ENCODE measurements at regions not wholly inside any gene's neighbourhood (a gene's known extent, or its start where the extent isn't known, plus 50 kb on each side); places are given as distances from the start of the nearest gene placed in this dataset.

DNA sequence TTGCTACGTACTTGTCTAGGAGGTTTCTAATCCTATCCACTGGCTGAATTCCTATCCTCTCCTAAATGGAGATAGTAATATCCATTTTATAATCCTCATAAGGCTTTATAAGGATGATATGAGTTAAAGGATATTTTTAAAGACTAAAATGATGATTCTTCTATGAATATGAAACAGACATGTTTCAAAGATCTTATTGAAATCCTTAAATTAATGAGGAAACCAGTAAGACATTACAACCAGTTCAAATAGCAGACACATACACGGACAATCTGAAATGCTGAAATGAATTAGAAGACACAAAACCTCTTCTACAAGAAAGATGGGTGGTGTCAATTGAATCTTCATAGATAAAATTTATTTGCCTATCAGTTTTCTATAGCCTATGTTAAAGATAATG, 132.9 kb upstream of the ANK3 start:
- DNase-seq (ENCODE audit: low spot score in 2 of 2) = no peak
- WGBS, 2 donors = 89% methylated on average over 2 of the region's 2 CpGs
- intact Hi-C loops (cut with DNase I; ENCODE audit: low total_unique reads) = no loop called here
- no peak for TF ChIP-seq POLR2A (IDR thresholded peaks at IDR 0.05)
- TF ChIP-seq, protein P1, sequence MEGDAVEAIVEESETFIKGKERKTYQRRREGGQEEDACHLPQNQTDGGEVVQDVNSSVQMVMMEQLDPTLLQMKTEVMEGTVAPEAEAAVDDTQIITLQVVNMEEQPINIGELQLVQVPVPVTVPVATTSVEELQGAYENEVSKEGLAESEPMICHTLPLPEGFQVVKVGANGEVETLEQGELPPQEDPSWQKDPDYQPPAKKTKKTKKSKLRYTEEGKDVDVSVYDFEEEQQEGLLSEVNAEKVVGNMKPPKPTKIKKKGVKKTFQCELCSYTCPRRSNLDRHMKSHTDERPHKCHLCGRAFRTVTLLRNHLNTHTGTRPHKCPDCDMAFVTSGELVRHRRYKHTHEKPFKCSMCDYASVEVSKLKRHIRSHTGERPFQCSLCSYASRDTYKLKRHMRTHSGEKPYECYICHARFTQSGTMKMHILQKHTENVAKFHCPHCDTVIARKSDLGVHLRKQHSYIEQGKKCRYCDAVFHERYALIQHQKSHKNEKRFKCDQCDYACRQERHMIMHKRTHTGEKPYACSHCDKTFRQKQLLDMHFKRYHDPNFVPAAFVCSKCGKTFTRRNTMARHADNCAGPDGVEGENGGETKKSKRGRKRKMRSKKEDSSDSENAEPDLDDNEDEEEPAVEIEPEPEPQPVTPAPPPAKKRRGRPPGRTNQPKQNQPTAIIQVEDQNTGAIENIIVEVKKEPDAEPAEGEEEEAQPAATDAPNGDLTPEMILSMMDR (IDR thresholded peaks at IDR 0.05) = no peak
- H3K4me3 ChIP-seq (ENCODE audit: low read depth, poor library complexity, severe bottlenecking) = no peak overlapping the region

DNA sequence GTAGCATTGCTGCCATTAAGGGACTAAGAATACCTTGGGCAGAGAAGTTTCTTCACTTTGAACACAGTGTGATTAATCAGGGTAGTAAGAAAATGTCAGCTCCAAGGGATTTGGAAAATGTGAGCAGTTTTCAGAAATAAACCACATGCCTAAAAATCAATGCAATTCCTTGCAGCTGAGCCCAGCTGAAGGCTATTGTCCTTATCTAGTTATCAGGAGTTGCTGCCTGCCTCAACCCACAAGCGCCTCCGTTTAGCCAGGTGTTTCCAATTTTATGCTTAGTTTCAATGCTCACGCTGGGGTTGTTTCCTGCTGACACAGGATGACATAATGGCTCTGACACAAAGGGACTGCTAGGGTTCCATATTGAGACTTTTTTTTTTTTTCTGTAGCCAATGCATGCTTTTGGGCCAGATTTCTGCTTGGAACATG, 132.3 kb upstream of the ANK3 start:
- no peak overlapping the region for H3K4me3 ChIP-seq (ENCODE audit: low read depth, poor library complexity, severe bottlenecking)
- TF ChIP-seq POLR2A (IDR thresholded peaks at IDR 0.05) = no peak
- TF ChIP-seq, protein P1 (IDR thresholded peaks at IDR 0.05) = no peak
- DNase-seq (ENCODE audit: low spot score in 2 of 2) = no peak
- intact Hi-C loops (cut with DNase I; ENCODE audit: low total_unique reads) = no loop called here
- WGBS, 2 donors = 13 to 19% methylated on average over 3 of the region's 3 CpGs

DNA sequence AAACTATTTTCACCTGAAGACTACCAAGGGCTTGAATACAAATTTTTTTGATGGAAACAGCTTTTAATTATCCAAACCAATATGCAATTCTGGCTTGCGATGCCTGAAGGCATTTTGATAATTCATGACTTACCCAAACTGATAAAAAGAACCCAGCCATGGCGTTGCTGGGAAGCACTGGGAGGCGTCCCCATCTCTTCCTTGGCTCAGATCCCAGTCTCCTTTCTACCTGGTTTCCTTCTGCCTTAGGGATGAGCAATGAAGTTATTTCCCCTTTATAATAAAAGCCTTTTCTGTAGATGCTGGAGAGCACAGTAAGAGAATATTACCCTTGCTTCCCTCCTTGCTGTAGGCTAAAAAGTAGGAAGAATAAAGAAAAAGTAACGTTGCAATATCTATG, 129.1 kb upstream of the ANK3 start:
- no peak overlapping the region for H3K4me3 ChIP-seq (ENCODE audit: low read depth, poor library complexity, severe bottlenecking)
- 59% methylated on average over 4 of the region's 4 CpGs for WGBS, 2 donors
- intact Hi-C loops (cut with DNase I; ENCODE audit: low total_unique reads) = no loop called here
- TF ChIP-seq, protein P1 (IDR thresholded peaks at IDR 0.05) = no peak
- no peak for TF ChIP-seq POLR2A (IDR thresholded peaks at IDR 0.05)
- no peak for DNase-seq (ENCODE audit: low spot score in 2 of 2)

DNA sequence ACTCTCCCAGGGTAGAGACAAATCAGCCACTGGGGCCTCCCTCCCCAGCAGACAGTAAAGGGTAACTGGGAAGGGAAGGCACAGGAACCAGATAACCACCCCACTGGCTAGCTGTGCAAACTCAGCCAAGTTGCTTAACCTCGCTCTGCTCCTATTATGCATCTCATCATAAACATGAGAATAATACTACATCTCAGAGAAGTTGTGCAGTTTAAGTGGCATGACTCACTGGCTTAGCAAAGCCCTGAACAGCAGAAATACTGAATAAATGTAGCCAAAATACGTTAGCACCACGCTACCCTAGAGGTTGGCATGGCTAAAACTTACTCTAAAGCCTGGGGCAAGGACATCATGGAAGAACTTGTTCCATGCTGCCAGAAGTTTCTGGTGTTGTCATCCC, 128.1 kb upstream of the ANK3 start:
- DNase-seq (ENCODE audit: low spot score in 2 of 2) = no peak
- H3K4me3 ChIP-seq (ENCODE audit: low read depth, poor library complexity, severe bottlenecking) = no peak overlapping the region
- WGBS, 2 donors = 56 to 72% methylated on average over 3 of the region's 3 CpGs
- TF ChIP-seq POLR2A (IDR thresholded peaks at IDR 0.05) = no peak
- TF ChIP-seq, protein P1 (IDR thresholded peaks at IDR 0.05) = no peak
- intact Hi-C loops (cut with DNase I; ENCODE audit: low total_unique reads) = no loop called here

DNA sequence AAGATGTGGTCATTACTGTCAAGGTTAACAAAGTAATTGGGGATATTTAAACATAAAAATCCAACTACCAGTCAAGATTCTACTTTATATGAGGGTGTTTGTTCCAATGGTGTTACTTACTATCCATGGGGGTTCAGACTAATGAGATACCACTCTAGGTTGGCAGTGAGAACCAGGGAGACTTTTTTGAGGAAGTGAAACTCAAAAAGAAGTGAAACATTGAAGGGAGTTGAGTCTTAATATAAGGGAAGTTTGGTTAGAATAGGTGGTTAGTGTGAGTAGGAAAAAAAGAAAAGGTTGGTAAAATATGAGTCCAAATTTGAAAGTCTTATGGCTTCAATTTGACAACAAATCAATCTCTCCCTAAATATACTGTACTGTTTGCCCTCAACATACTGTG, 123.6 kb upstream of the ANK3 start:
- H3K4me3 ChIP-seq (ENCODE audit: low read depth, poor library complexity, severe bottlenecking) = no peak overlapping the region
- TF ChIP-seq, protein P1 (IDR thresholded peaks at IDR 0.05) = no peak
- TF ChIP-seq POLR2A (IDR thresholded peaks at IDR 0.05) = no peak
- intact Hi-C loops (cut with DNase I; ENCODE audit: low total_unique reads) = no loop called here
- DNase-seq (ENCODE audit: low spot score in 2 of 2) = no peak

DNA sequence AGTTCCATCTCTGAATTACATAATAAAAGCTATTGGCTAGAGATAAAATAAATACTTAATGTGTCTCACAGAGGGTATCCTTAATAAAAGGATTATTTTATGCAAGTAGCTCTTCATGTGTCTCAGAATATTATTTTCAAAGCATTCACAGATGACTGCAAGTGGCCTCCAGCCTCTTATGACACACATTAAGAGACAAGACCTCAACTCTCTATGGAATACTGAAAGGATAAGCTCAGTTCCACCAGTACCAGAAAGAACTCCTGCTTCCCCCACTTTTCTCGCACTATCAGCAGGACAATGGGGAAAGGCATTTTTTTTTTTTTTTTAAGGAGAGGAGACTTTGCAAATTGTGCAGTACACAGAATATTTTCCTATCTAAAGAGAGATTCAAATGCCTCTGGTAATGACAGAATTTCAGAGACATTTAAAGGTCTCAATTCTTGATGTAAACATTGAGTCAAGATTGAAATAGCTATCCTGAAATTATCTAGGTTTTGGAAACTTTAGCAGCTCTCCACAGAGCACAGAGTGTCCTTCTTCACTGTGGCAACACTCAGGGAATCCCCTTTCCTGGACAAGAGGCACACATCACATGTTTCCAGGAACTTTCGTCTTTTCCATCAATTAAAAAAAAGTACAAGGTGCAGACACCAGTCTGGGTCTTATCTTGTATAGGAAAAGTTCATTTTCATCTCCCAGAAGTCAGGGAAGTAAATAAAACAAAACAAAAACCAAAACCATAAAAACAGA, 122.0 kb upstream of the ANK3 start:
- H3K4me3 ChIP-seq (ENCODE audit: low read depth, poor library complexity, severe bottlenecking) = no peak overlapping the region
- intact Hi-C loops (cut with DNase I; ENCODE audit: low total_unique reads) = no loop called here
- DNase-seq (ENCODE audit: low spot score in 2 of 2) = no peak
- 61 to 71% methylated on average over 2 of the region's 2 CpGs for WGBS, 2 donors
- TF ChIP-seq, protein P1 (IDR thresholded peaks at IDR 0.05) = no peak
- no peak for TF ChIP-seq POLR2A (IDR thresholded peaks at IDR 0.05)

Measured in lower leg skin (tissue), 4 donors.